ENCODE measurements at regions not wholly inside any gene's neighbourhood (a gene's known extent, or its start where the extent isn't known, plus 50 kb on each side); places are given as distances from the start of the nearest gene placed in this dataset.

DNA sequence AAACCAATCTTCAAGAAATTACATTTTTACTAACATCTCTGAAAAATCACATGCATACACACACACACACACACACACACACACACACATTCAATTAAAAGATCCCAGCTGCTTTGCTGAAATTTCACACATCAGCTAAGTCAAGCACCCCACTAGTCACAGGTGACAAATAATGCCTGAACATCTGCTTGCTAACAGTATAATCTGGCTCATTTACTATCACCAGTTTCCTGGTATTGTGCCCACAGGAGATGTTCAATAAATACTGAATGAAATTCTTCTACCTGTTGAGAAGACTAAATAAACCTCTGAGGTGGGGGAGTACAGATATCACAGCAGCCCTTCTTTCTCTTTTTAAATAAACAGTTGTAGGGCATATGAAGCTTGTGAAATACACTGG lies 994.0 kb downstream of the ARAP2 start:
- no peak for TF ChIP-seq POLR2A (IDR thresholded peaks at IDR 0.05; ENCODE audit: low read length)
- no peak for TF ChIP-seq GATA1 (IDR thresholded peaks at IDR 0.05; ENCODE audit: low read depth, low read length)
